ENCODE measurements at regions not wholly inside any gene's neighbourhood (a gene's known extent, or its start where the extent isn't known, plus 50 kb on each side); places are given as distances from the start of the nearest gene placed in this dataset.

DNA sequence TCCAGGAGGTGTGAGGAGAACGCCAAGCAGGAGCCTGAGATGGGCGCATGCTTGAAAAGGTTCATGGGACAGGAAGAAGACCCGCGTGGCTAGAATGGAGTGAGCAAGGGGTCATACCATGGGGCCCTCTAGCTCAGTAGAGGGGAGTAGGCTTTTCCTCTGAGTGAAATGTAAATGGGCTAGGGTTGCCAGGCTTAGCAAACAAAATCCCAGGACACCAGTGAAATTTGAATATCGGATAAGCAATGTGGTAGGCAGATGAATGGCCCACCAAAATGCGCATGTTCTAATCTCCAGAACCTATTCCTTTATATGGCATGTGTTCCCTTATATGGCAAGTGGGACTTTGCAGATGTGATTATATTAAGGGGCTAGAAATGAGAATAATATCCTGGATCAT, 174.1 kb upstream of the CCDC68 start:
- Histone ChIP-seq H3K27me3 (ENCODE audit: control insufficient read depth, insufficient read depth, low read length) (no peaks in the 10 kb centered on the region), H3K4me3 (ENCODE audit: low read depth, low read length) (no peak overlapping the region), H3K36me3 (ENCODE audit: control insufficient read depth, insufficient read depth, low read length) (no peaks in the 10 kb centered on the region)
- no peak for DNase-seq (ENCODE audit: low read depth)
- TF ChIP-seq, protein P1, sequence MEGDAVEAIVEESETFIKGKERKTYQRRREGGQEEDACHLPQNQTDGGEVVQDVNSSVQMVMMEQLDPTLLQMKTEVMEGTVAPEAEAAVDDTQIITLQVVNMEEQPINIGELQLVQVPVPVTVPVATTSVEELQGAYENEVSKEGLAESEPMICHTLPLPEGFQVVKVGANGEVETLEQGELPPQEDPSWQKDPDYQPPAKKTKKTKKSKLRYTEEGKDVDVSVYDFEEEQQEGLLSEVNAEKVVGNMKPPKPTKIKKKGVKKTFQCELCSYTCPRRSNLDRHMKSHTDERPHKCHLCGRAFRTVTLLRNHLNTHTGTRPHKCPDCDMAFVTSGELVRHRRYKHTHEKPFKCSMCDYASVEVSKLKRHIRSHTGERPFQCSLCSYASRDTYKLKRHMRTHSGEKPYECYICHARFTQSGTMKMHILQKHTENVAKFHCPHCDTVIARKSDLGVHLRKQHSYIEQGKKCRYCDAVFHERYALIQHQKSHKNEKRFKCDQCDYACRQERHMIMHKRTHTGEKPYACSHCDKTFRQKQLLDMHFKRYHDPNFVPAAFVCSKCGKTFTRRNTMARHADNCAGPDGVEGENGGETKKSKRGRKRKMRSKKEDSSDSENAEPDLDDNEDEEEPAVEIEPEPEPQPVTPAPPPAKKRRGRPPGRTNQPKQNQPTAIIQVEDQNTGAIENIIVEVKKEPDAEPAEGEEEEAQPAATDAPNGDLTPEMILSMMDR (IDR thresholded peaks at IDR 0.05; ENCODE audit: insufficient read depth, low read length, poor library complexity, severe bottlenecking), result no peak

DNA sequence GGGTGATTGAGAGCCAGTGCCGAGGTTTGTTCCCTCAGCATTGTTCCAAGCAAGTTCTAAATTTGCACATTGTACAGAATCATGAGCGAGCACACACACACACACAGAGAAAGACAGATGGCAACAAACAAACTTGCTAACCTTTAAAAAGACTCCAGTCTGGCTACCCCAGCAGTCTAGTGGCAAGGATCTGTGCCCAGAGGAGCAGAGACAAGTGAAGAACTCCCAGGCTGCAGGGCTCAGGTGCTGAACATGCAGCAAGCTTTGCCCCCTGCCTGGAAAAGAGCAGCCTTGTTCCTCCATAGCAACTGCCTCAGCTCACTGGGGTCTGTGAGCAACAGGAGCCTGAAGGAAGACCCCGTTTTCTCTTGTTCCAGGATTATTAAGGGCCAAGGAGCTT, 169.2 kb upstream of the CCDC68 start:
- no peak for DNase-seq (ENCODE audit: low read depth)
- TF ChIP-seq, protein P1 (IDR thresholded peaks at IDR 0.05; ENCODE audit: insufficient read depth, low read length, poor library complexity, severe bottlenecking), result no peak
- H3K4me3 ChIP-seq (ENCODE audit: low read depth, low read length), result no peak overlapping the region
- H3K36me3 ChIP-seq (ENCODE audit: control insufficient read depth, insufficient read depth, low read length), result no peaks in the 10 kb centered on the region
- no peaks in the 10 kb centered on the region for H3K27me3 ChIP-seq (ENCODE audit: control insufficient read depth, insufficient read depth, low read length)

DNA sequence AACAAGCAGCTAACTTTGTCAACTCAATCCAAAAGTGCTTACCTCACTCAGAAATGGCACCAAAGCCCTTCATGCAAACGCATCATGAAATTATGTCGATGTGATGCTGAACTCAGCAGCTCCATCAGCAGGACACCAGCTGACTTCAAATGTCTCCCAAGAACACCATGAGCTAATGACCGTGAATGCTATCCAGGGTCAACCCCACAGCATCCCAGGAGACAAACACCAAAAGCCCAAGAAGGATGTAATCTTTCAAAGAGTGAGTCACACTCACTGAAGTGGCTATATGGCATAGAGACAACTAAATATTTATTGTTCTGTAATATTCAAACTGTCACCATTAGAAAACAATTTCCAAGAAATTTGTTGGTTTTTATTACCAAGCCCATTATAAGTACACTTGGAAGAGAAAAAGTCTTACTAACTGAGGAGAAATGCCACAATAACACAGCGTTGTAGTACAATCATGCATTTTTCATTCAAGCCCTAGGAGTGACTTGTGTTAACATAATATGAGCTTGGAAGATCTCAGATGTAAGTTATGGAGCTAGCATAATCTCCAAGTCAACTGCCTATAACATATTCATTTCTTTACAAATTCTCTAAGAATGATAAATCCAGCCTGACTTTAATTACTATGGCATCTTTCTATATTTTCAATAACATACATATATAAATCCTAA, 165.0 kb upstream of the CCDC68 start:
- Histone ChIP-seq H3K36me3 (ENCODE audit: control insufficient read depth, insufficient read depth, low read length) (no peaks in the 10 kb centered on the region), H3K27me3 (ENCODE audit: control insufficient read depth, insufficient read depth, low read length) (no peaks in the 10 kb centered on the region), H3K4me3 (ENCODE audit: low read depth, low read length) (no peak overlapping the region)
- TF ChIP-seq, protein P1 (IDR thresholded peaks at IDR 0.05; ENCODE audit: insufficient read depth, low read length, poor library complexity, severe bottlenecking), result no peak
- DNase-seq (ENCODE audit: low read depth), result no peak

DNA sequence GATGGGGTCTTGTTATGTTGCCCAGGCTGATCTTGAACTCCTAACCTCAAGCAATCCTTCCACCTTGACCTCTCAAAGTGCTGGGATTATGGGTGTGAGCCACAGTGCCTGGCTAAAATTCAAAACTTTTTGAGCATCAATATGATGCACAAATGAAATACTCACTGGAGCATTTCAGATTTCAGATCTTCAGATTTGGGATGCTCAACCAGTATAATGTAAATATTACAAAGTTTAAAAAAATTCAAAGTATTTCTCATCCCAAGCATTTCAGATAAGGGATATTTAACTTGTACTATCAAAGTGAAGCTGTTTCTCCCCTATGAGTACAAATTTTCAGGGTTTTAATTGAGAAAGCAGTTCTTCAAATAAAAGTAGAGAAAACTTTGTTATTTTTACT, 164.1 kb upstream of the CCDC68 start:
- H3K36me3 ChIP-seq (ENCODE audit: control insufficient read depth, insufficient read depth, low read length), result no peaks in the 10 kb centered on the region
- no peak for DNase-seq (ENCODE audit: low read depth)
- H3K4me3 ChIP-seq (ENCODE audit: low read depth, low read length), result no peak overlapping the region
- TF ChIP-seq, protein P1 (IDR thresholded peaks at IDR 0.05; ENCODE audit: insufficient read depth, low read length, poor library complexity, severe bottlenecking), result no peak
- no peaks in the 10 kb centered on the region for H3K27me3 ChIP-seq (ENCODE audit: control insufficient read depth, insufficient read depth, low read length)

DNA sequence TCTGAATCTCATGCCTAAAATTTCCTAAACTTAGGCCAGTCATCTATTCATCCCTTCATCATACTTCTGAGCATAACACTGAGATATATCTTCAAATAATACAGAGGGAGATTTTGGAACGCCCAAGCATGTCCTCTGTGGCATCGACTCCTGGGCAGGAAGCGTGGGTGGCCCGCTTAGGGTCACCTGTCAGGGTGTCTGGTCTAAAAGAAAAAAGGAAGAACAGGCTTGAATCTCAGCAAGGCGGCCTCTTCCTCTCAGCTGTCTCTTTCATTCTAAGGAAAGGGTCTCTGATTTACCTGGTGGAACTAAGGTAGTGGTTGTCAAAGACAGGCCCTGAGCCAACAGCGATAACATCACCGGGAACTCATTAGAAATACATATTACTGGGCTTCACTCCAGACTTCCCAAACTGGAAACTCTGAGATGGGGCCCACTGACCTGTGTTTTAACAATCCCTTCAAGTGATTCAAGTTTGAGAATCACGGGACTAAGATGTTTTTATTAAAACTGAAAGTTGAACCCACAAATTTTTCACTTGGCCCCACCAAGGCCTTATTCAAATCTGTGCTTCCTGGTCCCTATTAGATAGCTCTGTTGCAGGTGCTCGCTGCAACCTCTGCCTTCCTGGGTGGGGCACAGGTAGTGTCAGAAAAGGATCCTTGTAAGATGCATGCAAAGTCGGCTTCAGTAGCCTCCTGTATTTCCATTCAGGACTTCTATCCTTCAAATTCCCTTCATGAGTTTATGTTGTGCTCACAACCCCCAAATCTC, 162.3 kb upstream of the CCDC68 start:
- no peaks in the 10 kb centered on the region for H3K36me3 ChIP-seq (ENCODE audit: control insufficient read depth, insufficient read depth, low read length)
- TF ChIP-seq, protein P1 (IDR thresholded peaks at IDR 0.05; ENCODE audit: insufficient read depth, low read length, poor library complexity, severe bottlenecking), result no peak
- no peak for DNase-seq (ENCODE audit: low read depth)
- H3K27me3 ChIP-seq (ENCODE audit: control insufficient read depth, insufficient read depth, low read length), result no peaks in the 10 kb centered on the region
- H3K4me3 ChIP-seq (ENCODE audit: low read depth, low read length), result no peak overlapping the region
